PFSK-1 (cell line): ENCODE measurements at regions not wholly inside any gene's neighbourhood (a gene's known extent, or its start where the extent isn't known, plus 50 kb on each side); places are given as distances from the start of the nearest gene placed in this dataset.

Source experiments
- POLR2AphosphoS5 ChIP-seq: IDR thresholded peaks from 2 replicates; pipeline ENCODE4 v1.6.1; 2012; ENCODE audit warnings: low read depth, mild to moderate bottlenecking, control low read depth, low read length, moderate library complexity
- REST ChIP-seq, 2 experiments: IDR thresholded peaks; 2 replicates each; pipeline versions ENCODE4 v1.6.1 to v1.8.0; 2011 to 2012; ENCODE audit warnings: low read depth in 2 of 2, low read length in 2 of 2, control low read depth in 1 of 2, inconsistent platforms in 1 of 2, mild to moderate bottlenecking in 1 of 2, moderate library complexity in 1 of 2; ENCODE audit not compliant: insufficient read depth in 1 of 2
- SIN3A ChIP-seq: IDR thresholded peaks from 2 replicates; pipeline ENCODE4 v1.6.1; 2012; ENCODE audit warnings: mild to moderate bottlenecking, low read length, moderate library complexity, borderline replicate concordance; ENCODE audit not compliant: insufficient read depth
- TAF1 ChIP-seq: IDR thresholded peaks from 2 replicates; pipeline ENCODE4 v1.6.1; 2012; ENCODE audit warnings: low read length, control low read depth, borderline replicate concordance; ENCODE audit not compliant: insufficient read depth

- TF ChIP-seq SIN3A (no peak), POLR2AphosphoS5 (no peak), REST (IDR thresholded peaks at IDR 0.05; ENCODE audit: insufficient read depth in 1 of 2, low read depth in 2 of 2, low read length in 2 of 2) (no peak), TAF1 (no peak)
Measured at GRCh38 chr2:76330865-76331264, 620.1 kb upstream of the GCFC2 start.
